ENCODE measurements at regions not wholly inside any gene's neighbourhood (a gene's known extent, or its start where the extent isn't known, plus 50 kb on each side); places are given as distances from the start of the nearest gene placed in this dataset.

DNA sequence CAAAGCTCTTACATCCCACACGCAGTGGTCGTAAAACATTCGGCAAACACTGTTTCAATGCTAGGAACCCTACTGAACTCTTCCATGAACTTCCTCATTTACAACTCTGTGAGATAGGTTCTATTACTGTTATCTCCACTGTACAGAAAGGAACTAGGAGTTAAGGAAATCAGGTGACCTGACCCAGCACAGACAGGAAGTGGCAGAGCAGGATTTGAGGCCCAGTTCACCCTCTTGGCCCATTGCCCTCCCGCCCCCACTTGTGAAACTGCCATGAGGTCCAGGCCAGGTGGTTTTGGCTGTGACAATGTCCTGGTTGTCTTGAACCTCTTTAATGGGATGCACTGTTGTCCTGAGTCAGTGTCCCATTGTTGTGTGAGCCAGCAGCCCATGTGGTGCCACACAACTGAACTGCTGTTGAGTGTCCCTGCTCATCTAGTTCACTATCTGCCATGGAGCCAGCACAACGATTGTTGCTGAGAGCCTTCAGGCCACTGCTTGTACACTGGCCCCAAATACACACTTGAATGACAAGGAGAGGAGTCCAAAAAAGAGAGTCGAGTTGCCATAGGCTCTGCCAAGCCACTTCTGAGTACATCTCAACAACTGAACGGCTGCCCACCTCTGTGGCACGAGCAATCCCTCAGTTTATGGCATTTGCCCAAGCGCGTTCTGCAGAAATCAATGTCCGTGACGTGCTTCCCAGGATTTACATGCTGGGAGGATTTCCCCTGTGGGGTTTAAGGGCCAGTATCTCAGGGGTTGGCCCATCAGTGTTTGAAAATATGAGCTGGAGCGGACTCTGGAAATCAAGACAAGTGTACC is 484.6 kb downstream of the TSHZ3 start:
- no peak overlapping the region for H3K27ac ChIP-seq
- intact Hi-C loops (cut with DNase I) = no loop called here
- H3K9me3 ChIP-seq = no peaks in the 10 kb centered on the region
- H3K4me3 ChIP-seq = no peak overlapping the region
- DNase-seq (peak; percentile 62), ATAC-seq (peak; percentile 28 to 65)
- H3K27me3 ChIP-seq (ENCODE audit: low read depth) = no peaks in the 10 kb centered on the region
- no peaks in the 10 kb centered on the region for H3K4me1 ChIP-seq
- TF ChIP-seq, protein P1, sequence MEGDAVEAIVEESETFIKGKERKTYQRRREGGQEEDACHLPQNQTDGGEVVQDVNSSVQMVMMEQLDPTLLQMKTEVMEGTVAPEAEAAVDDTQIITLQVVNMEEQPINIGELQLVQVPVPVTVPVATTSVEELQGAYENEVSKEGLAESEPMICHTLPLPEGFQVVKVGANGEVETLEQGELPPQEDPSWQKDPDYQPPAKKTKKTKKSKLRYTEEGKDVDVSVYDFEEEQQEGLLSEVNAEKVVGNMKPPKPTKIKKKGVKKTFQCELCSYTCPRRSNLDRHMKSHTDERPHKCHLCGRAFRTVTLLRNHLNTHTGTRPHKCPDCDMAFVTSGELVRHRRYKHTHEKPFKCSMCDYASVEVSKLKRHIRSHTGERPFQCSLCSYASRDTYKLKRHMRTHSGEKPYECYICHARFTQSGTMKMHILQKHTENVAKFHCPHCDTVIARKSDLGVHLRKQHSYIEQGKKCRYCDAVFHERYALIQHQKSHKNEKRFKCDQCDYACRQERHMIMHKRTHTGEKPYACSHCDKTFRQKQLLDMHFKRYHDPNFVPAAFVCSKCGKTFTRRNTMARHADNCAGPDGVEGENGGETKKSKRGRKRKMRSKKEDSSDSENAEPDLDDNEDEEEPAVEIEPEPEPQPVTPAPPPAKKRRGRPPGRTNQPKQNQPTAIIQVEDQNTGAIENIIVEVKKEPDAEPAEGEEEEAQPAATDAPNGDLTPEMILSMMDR (IDR thresholded peaks at IDR 0.05) = no peak
- H3K36me3 ChIP-seq = no peaks in the 10 kb centered on the region

DNA sequence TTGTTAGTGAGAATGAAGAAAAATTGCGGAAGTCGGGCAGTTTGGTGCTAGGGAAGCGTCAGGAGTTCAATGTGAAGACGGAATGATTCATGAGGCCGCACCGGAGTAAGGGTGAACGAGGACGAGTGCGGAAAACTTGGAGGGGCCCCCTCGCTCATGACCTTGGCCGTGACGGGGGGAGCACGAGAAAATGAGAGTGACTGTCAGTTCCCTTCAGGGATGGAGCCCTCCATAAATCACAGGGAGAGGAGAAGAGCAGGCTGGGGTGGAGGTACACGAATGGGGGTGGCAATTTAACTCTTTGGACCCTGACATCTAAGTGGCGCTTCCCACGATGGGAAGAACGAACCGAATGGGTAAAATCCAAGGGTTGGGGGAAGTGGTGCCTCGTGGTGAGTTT is 486.4 kb downstream of the TSHZ3 start:
- intact Hi-C loops (cut with DNase I) = no loop called here
- H3K36me3 ChIP-seq = no peaks in the 10 kb centered on the region
- no peak for DNase-seq
- no peak for ATAC-seq
- H3K27me3 ChIP-seq (ENCODE audit: low read depth) = no peaks in the 10 kb centered on the region
- H3K27ac ChIP-seq = no peak overlapping the region
- H3K9me3 ChIP-seq = no peaks in the 10 kb centered on the region
- no peak overlapping the region for H3K4me3 ChIP-seq
- no peaks in the 10 kb centered on the region for H3K4me1 ChIP-seq
- TF ChIP-seq, protein P1 (IDR thresholded peaks at IDR 0.05) = no peak

DNA sequence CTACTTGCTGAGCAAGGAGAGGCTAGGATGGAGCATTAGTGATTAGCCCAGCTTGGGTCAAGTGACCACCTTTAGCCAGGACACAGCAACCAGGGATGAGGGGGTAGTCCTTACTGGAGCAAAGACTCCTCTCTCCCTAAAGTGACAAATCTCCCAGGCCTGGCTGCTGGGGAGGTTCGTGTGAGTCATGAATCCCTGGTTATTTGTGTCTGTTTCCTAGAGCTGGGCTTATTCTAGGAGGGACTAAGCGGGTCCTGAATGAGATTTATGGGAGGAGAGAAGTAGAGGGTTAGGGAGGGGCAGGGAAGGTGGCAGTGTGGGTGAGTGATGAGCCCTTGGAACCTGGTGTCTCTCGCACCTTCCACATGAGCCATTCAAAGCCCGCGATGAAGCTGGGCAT is 487.3 kb downstream of the TSHZ3 start:
- no peak for DNase-seq
- H3K9me3 ChIP-seq = no peaks in the 10 kb centered on the region
- H3K4me1 ChIP-seq = no peaks in the 10 kb centered on the region
- no peaks in the 10 kb centered on the region for H3K36me3 ChIP-seq
- H3K4me3 ChIP-seq = no peak overlapping the region
- peaks cover under 1% of the 10 kb centered on the region for H3K27me3 ChIP-seq (ENCODE audit: low read depth)
- TF ChIP-seq, protein P1 (IDR thresholded peaks at IDR 0.05) = no peak
- intact Hi-C loops (cut with DNase I) = no loop called here
- ATAC-seq = no peak
- no peak overlapping the region for H3K27ac ChIP-seq

DNA sequence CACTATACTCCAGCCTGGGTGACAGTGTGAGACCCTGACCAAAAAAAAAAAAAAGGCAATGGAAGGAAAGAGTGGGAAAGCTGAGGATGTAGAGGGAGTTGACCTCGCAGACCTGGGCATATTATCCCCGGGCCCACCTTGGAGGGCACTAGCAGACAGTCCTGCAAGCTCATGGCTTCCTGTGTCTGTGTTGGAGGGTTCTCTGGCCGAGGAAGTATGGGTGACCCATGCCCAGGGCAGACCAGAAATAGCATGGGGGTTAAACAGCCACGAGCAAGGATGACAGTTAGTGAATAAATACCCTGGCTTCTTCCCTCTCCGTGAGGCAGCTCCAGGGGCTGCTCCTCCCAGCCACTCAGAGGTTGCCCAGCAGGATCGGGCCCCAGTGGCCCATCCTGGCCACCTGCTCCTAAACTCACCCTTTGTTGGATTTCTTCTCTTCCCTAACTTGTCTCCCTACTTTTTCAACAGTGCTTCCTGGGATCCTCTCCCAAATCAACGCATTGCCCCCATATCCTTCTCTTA is 485.8 kb downstream of the ZNF536 start:
- H3K27ac ChIP-seq = no peak overlapping the region
- no peaks in the 10 kb centered on the region for H3K4me1 ChIP-seq
- TF ChIP-seq, protein P1 (IDR thresholded peaks at IDR 0.05) = no peak
- no peak overlapping the region for H3K4me3 ChIP-seq
- H3K36me3 ChIP-seq = no peaks in the 10 kb centered on the region
- peaks cover 3% of the 10 kb centered on the region for H3K27me3 ChIP-seq (ENCODE audit: low read depth)
- intact Hi-C loops (cut with DNase I) = no loop called here
- H3K9me3 ChIP-seq = no peaks in the 10 kb centered on the region
- ATAC-seq = no peak
- DNase-seq = no peak

DNA sequence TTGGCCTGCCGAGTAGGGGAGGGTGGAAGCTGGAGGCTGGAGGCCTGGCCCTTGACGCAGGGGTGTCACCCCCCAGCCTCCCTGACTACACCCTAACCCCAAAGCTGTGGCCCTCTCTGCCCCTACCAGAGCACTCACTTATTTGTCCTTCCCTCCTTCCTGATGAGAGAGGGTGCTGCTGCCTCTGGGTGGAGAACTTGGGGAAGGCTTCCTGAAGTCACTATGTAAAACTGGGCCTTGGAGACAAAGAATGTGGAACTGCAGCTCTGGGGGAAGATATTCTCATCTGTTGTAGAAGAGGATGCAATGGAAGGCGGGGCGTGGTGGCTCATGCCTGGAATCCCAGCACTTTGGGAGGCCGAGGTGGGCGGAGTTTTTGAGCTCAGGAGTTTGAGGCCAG is 485.2 kb downstream of the ZNF536 start:
- Histone ChIP-seq H3K9me3 (no peaks in the 10 kb centered on the region), H3K4me3 (no peak overlapping the region), H3K36me3 (no peaks in the 10 kb centered on the region), H3K27ac (no peak overlapping the region), H3K4me1 (no peaks in the 10 kb centered on the region), H3K27me3 (ENCODE audit: low read depth) (peaks cover 3% of the 10 kb centered on the region)
- no peak for DNase-seq
- intact Hi-C loops (cut with DNase I) = no loop called here
- TF ChIP-seq, protein P1 (IDR thresholded peaks at IDR 0.05) = no peak
- ATAC-seq = no peak
